Astrocyte of the cerebellum (primary cell): ENCODE measurements at regions not wholly inside any gene's neighbourhood (a gene's known extent, or its start where the extent isn't known, plus 50 kb on each side); places are given as distances from the start of the nearest gene placed in this dataset.
"Not testable (repeated sequence)": the region's sequence is repeated elsewhere in the genome, so short reads cannot be mapped to it uniquely, and the experiment has no call there.

Experiments
- DNase-seq: peaks from one replicate; pipeline ENCODE4 v3.0.0-alpha.2; 2011; ENCODE audit warnings: low read depth
- H3K4me3 ChIP-seq: 2 replicates; pipeline ENCODE4 v1.5.1; 2011; ENCODE audit warnings: mild to moderate bottlenecking, low read depth, low read length, moderate library complexity
- CTCF ChIP-seq: IDR thresholded peaks from 2 replicates; pipeline ENCODE4 v1.5.1; 2012; ENCODE audit warnings: low read length, low read depth, moderate library complexity, mild to moderate bottlenecking; ENCODE audit errors: missing control alignments
- in situ Hi-C: cut with HindIII; loops from 2 replicates; pipeline ENCODE4 v1.10.0; 2017; ENCODE audit warnings: low sequenced_read_pairs

DNA sequence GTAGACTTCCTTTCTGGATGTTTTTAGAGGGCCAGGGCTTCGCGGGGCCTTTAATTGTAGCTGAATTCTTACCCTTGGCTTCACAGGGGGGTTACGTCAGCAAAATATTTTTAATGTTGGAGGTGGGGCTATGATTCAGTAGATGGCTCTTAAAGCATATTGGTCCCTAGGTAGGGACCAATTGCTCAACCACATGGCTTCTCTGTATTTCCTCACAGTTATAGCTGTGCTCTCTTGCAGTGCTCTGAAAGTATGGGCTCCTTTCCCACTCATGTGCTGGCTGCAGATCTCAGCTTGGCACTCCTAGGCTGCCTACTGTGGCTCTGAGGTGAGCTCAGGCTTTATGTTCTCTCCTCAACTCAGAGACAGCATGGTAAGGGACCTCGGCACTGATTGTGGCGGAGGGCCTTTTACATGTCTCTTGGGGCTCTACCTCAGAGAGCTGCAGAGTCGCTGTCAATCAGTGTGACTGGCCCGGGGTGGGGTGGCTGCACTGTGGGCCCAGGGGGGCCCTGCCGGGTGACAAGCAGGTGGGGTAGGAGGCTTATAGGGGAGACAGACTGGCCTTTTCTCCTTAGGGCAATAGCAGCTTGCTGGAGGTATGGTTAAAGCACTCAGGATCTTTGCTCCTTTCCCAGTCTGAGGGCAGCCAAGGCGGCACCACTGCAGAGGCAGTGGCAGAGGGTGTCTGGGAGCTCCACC, 318.0 kb downstream of the DOK5 start:
- DNase-seq, result no peak
- TF ChIP-seq CTCF, result no peak
- no peak overlapping the region for H3K4me3 ChIP-seq
- in situ Hi-C loops, result no loop called here

DNA sequence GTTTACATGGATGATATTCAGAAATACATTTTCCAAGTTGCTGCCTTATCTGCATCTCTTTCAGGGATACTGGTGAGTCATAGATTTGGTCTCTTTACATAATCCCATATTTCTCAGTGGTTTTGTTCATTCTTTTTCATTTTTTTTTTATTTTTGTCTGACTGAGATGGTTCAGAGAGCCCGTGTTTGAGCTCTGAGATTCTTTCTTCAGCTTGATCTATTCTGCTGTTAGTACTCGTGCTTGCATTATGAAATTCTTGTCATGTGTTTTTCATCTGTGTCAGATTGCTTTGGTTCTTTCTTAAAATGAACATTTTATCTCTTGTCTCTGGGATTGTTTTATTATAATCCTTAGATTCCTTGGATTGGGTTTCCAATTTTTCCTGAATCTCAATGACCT, 317.3 kb downstream of the DOK5 start:
- in situ Hi-C loops, result no loop called here
- no peak overlapping the region for H3K4me3 ChIP-seq
- DNase-seq, result no peak
- no peak for TF ChIP-seq CTCF

DNA sequence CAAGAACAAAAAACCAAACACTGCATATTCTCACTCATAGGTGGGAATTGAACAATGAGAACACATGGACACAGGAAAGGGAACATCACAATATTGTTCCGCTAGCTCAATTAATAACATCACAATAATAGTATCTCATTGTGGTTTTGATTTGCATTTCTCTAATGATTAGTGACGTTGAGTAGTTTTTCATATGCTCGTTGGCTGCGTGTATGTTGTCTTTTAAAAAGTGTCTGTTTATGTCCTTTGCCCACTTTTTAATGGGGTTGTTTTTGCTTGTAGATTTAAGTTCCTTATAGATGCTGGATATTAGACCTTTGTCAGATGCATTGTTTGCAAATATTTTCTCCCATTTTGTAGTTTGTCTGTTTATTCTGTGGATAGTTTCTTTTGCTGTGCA, 312.9 kb downstream of the DOK5 start:
- DNase-seq, H3K4me3 ChIP-seq, in situ Hi-C loops: not testable (repeated sequence)

GRCh38 chr20:54782758-54783157, 307.4 kb downstream of the DOK5 start:
- in situ Hi-C loops, H3K4me3 ChIP-seq, DNase-seq: not testable (repeated sequence)

- TF ChIP-seq CTCF, result no peak
- H3K4me3 ChIP-seq, result no peak overlapping the region
- DNase-seq, result no peak
- in situ Hi-C loops, result no loop called here
These were observed 299.0 kb downstream of the DOK5 start for GRCh38 chr20:54774426-54774825.

DNA sequence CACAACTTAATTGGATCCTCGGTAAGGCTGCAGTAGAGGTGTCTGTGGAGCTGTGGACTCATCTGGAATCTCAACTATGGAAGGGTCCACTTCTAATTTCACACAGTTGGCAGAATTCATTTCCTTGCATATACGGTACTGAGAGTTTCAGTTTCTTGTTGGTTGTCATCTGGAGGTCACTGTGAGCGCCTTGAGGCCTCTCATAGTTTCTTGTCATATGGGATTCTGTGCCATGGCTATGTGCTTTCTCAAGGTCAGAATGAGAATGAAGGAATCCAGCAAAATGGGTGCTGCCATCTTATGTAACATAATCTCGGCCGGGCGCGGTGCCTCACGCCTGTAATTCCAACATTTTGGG, 298.2 kb downstream of the DOK5 start:
- no peak for TF ChIP-seq CTCF
- DNase-seq, result no peak
- H3K4me3 ChIP-seq, result no peak overlapping the region
- in situ Hi-C loops, result no loop called here

- DNase-seq, result no peak
- no peak for TF ChIP-seq CTCF
- in situ Hi-C loops, result no loop called here
- H3K4me3 ChIP-seq, result no peak overlapping the region
These were observed 297.7 kb downstream of the DOK5 start for GRCh38 chr20:54772893-54773642.

GRCh38 chr20:54766483-54766882, 291.1 kb downstream of the DOK5 start:
- in situ Hi-C loops, result no loop called here
- H3K4me3 ChIP-seq, result no peak overlapping the region
- no peak for DNase-seq
- no peak for TF ChIP-seq CTCF
